Coronary artery (tissue), 2 donors: ENCODE measurements at regions not wholly inside any gene's neighbourhood (a gene's known extent, or its start where the extent isn't known, plus 50 kb on each side); places are given as distances from the start of the nearest gene placed in this dataset.

Experiments used
- DNase-seq: peaks from one replicate; pipeline ENCODE4 v3.0.0-alpha.2; 2017; ENCODE audit warnings: low spot score
- H3K27ac ChIP-seq, 2 donors: fragments of 200-600 bp; sonication (generic); one replicate each; pipeline ENCODE4 v1.5.1; 2016 to 2019
- H3K4me3 ChIP-seq: fragments of 200-600 bp; sonication (generic); 2 replicates; pipeline ENCODE4 v1.5.1; 2016; ENCODE audit warnings: mild to moderate bottlenecking, moderate library complexity
- TF ChIP-seq, protein P1 (sequence below): fragments of 200-600 bp; sonication (generic); IDR thresholded peaks from one replicate; pipeline ENCODE4 v1.5.1; 2019; ENCODE audit warnings: antibody characterized with exemption

DNA sequence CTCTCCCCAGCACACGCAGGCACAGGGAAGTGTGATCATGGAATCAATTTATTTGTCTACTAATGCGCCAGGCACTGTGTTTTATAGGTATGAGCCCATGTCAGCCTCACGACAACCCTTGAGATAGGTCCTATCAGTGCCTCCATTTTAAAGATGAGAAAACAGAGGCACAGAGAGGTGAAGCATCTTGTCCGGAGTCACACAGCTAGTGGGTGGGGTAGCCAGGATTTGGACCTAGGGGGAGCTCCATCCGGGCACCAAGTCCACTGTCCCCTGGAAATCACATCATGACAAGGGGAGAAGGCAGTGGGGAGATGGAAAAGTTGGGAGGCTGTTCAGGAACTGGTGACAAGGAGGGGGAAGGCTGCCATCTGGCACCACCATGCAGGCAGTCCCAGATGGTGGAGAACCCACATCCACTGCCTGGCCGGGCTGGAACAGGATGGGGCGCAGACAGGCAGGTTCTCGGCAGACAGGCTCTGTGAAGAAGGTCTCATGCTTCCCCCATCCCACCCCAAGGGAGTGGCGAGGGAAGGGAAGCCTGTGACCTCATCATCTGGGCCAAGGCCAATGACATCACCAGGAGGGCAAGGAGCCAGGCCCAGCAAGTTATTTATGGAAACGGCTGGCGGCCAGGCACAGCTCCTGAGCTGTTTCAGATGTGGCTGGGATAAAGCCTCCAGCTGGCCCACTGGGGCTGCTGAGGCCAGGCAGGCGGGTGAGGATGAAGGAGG, 126.0 kb upstream of the SDK2 start:
- peak; percentile 83 for DNase-seq
- H3K27ac ChIP-seq, result peak overlapping the region in 1 of 2 donors; percentile 12
- peak overlapping the region; percentile 28 for H3K4me3 ChIP-seq

DNA sequence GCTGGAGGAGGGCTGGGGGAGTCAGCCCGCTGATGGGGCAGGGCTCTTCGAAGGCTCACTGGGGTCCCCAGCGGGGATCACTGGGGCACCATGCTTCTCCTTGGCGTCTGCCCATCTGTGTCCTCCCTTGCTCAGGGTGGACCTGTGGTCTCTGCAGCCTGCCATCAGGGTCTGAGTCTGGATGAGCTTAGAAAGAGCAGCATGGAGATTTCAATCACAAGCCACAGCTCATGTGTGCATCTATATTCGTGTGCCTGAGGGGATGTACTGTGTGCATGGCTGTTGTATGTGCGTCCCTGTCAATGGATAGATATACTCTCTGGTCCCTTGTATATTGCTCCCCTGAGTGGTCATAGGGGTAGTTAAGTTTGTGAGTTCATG, 126.6 kb upstream of the SDK2 start:
- Histone ChIP-seq H3K27ac (peak overlapping the region in 1 of 2 donors; percentile 12), H3K4me3 (peak overlapping the region; percentile 28)
- TF ChIP-seq, protein P1, sequence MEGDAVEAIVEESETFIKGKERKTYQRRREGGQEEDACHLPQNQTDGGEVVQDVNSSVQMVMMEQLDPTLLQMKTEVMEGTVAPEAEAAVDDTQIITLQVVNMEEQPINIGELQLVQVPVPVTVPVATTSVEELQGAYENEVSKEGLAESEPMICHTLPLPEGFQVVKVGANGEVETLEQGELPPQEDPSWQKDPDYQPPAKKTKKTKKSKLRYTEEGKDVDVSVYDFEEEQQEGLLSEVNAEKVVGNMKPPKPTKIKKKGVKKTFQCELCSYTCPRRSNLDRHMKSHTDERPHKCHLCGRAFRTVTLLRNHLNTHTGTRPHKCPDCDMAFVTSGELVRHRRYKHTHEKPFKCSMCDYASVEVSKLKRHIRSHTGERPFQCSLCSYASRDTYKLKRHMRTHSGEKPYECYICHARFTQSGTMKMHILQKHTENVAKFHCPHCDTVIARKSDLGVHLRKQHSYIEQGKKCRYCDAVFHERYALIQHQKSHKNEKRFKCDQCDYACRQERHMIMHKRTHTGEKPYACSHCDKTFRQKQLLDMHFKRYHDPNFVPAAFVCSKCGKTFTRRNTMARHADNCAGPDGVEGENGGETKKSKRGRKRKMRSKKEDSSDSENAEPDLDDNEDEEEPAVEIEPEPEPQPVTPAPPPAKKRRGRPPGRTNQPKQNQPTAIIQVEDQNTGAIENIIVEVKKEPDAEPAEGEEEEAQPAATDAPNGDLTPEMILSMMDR, result no peak
- DNase-seq, result no peak

More for the DNA sequence above, 126.0 kb upstream of the SDK2 start:
- TF ChIP-seq, protein P1, result no peak

GRCh38 chr17:73772107-73772705, 128.0 kb upstream of the SDK2 start:
- Histone ChIP-seq H3K4me3 (no peak overlapping the region), H3K27ac (no peak overlapping the region)
- DNase-seq, result no peak
- TF ChIP-seq, protein P1, result no peak

- TF ChIP-seq, protein P1, result no peak
- no peak overlapping the region for H3K27ac ChIP-seq
- no peak for DNase-seq
- no peak overlapping the region for H3K4me3 ChIP-seq
Measured at GRCh38 chr17:73773702-73774101, 129.5 kb upstream of the SDK2 start.

GRCh38 chr17:73774852-73775251, 130.6 kb upstream of the SDK2 start:
- TF ChIP-seq, protein P1, result no peak
- DNase-seq, result no peak
- Histone ChIP-seq H3K4me3 (no peak overlapping the region), H3K27ac (no peak overlapping the region)

DNA sequence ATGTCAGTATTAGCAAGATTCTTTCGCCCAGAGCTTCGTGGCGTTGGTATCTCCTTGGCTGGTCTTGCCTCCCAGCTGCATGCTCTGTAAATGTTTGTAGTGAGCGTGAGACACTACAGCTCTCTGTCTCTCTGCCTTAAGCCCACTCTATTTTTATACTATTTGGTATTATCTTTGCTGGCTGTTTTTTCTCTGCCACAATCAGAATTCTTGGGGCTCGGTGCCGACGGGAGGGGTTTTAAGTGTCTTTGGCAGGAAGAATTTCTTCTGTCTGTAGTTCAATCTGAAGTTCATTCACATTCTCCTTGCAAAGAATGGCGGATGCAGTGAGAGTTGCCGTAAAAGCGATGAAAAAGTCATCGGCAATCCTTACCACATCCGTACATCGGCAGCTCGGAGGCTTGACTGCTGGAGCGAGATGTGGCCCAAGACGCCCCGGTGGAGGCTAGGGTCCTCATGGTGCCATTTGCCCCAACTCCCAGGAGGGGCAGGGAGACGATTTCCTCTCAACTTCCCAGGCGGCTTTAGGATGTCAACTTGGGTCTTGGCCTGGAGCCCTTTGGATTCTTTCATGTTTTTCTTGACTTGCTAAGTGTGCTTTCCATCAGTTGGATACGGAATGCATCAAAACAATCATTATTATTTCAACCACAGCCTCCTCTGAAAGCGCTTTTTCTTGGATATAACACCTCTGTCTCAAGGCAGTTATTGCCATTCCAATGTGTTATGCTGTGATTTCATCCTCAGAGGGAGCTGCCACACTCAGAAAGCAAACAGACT, 132.3 kb upstream of the SDK2 start:
- DNase-seq, result no peak
- no peak overlapping the region for H3K4me3 ChIP-seq
- no peak overlapping the region for H3K27ac ChIP-seq
- TF ChIP-seq, protein P1, result no peak
